Gastroesophageal sphincter (tissue), 3 donors: ENCODE measurements at regions not wholly inside any gene's neighbourhood (a gene's known extent, or its start where the extent isn't known, plus 50 kb on each side); places are given as distances from the start of the nearest gene placed in this dataset.

Source experiments
- CTCF ChIP-seq, 4 experiments: fragments of 200-600 bp in 2 of 4; fragments of 450-650 bp in 2 of 4; sonication (generic) in 1 of 4; IDR thresholded peaks; one replicate each; pipeline ENCODE4 v1.5.1; 2017 to 2019; ENCODE audit warnings: antibody characterized with exemption in 4 of 4, mild to moderate bottlenecking in 2 of 4, moderate library complexity in 2 of 4
- EP300 ChIP-seq: sonication (generic); formaldehyde crosslinking; IDR thresholded peaks from one replicate; pipeline ENCODE4 v1.6.1; 2017; ENCODE audit warnings: antibody characterized with exemption, mild to moderate bottlenecking
- POLR2A ChIP-seq, 2 donors: fragments of 450-650 bp; IDR thresholded peaks; one replicate each; pipeline ENCODE4 v1.6.1; 2017; ENCODE audit warnings: antibody characterized with exemption in 2 of 2, mild to moderate bottlenecking in 2 of 2, moderate library complexity in 1 of 2
- POLR2AphosphoS5 ChIP-seq: sonication (generic); formaldehyde crosslinking; IDR thresholded peaks from one replicate; pipeline ENCODE4 v1.6.1; 2017; ENCODE audit warnings: antibody characterized with exemption

GRCh38 chr15:70602281-70602680 is 161.1 kb downstream of the UACA start:
- TF ChIP-seq POLR2A (IDR thresholded peaks at IDR 0.05) (no peak), EP300 (no peak), CTCF (IDR thresholded peaks at IDR 0.05) (no peak), POLR2AphosphoS5 (no peak)
